H9 (cell line): ENCODE measurements at regions not wholly inside any gene's neighbourhood (a gene's known extent, or its start where the extent isn't known, plus 50 kb on each side); places are given as distances from the start of the nearest gene placed in this dataset.

Experiments
- DNase-seq: peaks from one replicate; pipeline ENCODE4 v3.0.0-alpha.2; 2017
- H2AFZ ChIP-seq: one replicate; pipeline ENCODE4 v1.6.1; 2013; ENCODE audit warnings: mild to moderate bottlenecking, low read length, control low read depth, moderate library complexity
- H2AK5ac ChIP-seq: 2 replicates; pipeline ENCODE4 v1.6.1; 2013; ENCODE audit warnings: low read length, control low read depth, mixed read lengths; ENCODE audit not compliant: insufficient read length
- H2BK120ac ChIP-seq: one replicate; pipeline ENCODE4 v1.6.1; 2013; ENCODE audit warnings: low read depth, mild to moderate bottlenecking, low read length, control low read depth, inconsistent platforms; ENCODE audit not compliant: poor library complexity, severe bottlenecking
- H2BK12ac ChIP-seq: 2 replicates; pipeline ENCODE4 v1.6.1; 2013; ENCODE audit warnings: low read length, control low read depth, mixed read lengths, low read depth; ENCODE audit not compliant: insufficient read length
- H2BK15ac ChIP-seq: 2 replicates; pipeline ENCODE4 v1.6.1; 2013; ENCODE audit warnings: low read depth, low read length, control low read depth
- H2BK20ac ChIP-seq: one replicate; pipeline ENCODE4 v1.6.1; 2013; ENCODE audit warnings: low read depth, mild to moderate bottlenecking, low read length, control low read depth, inconsistent platforms; ENCODE audit not compliant: poor library complexity, severe bottlenecking
- H2BK5ac ChIP-seq: 2 replicates; pipeline ENCODE4 v1.6.1; 2013; ENCODE audit warnings: low read length, control low read depth, mixed read lengths; ENCODE audit not compliant: insufficient read length
- H3K14ac ChIP-seq: 2 replicates; pipeline ENCODE4 v1.6.1; 2013; ENCODE audit warnings: low read length, control low read depth; ENCODE audit not compliant: insufficient read depth
- H3K18ac ChIP-seq: 2 replicates; pipeline ENCODE4 v1.6.1; 2013; ENCODE audit warnings: low read depth, mild to moderate bottlenecking, mixed read lengths, low read length, control low read depth; ENCODE audit not compliant: insufficient read length
- H3K23ac ChIP-seq: 2 replicates; pipeline ENCODE4 v1.6.1; 2013; ENCODE audit warnings: low read length, control low read depth, mixed read lengths, low read depth; ENCODE audit not compliant: insufficient read length
- H3K23me2 ChIP-seq: 2 replicates; pipeline ENCODE4 v1.6.1; 2013; ENCODE audit warnings: low read depth, mild to moderate bottlenecking, mixed read lengths, low read length, control low read depth; ENCODE audit not compliant: insufficient read length, poor library complexity, severe bottlenecking
- H3K27ac ChIP-seq: 2 replicates; pipeline ENCODE4 v1.5.1; 2013; ENCODE audit warnings: low read length, control low read depth, mixed read lengths, low read depth; ENCODE audit not compliant: insufficient read length
- H3K27me3 ChIP-seq: 2 replicates; pipeline ENCODE4 v1.6.1; 2013; ENCODE audit warnings: low read length, control low read depth, inconsistent platforms; ENCODE audit not compliant: insufficient read depth
- H3K4ac ChIP-seq: 2 replicates; pipeline ENCODE4 v1.6.1; 2013; ENCODE audit warnings: low read depth, mild to moderate bottlenecking, control low read depth, inconsistent platforms, low read length, moderate library complexity
- H3K4me1 ChIP-seq: 2 replicates; pipeline ENCODE4 v1.6.1; 2013; ENCODE audit warnings: low read length, control low read depth, inconsistent platforms; ENCODE audit not compliant: insufficient read depth
- H3K4me2 ChIP-seq: 2 replicates; pipeline ENCODE4 v1.6.1; 2013; ENCODE audit warnings: low read length, control low read depth, mixed read lengths; ENCODE audit not compliant: insufficient read length, insufficient read depth
- H3K56ac ChIP-seq: 2 replicates; pipeline ENCODE4 v1.6.1; 2013; ENCODE audit warnings: low read depth, mild to moderate bottlenecking, mixed read lengths, low read length, control low read depth; ENCODE audit not compliant: insufficient read length
- H3K79me1 ChIP-seq: 2 replicates; pipeline ENCODE4 v1.6.1; 2013; ENCODE audit warnings: low read depth, mild to moderate bottlenecking, moderate library complexity, low read length, control low read depth, inconsistent platforms; ENCODE audit not compliant: insufficient read depth, poor library complexity, severe bottlenecking
- H3K79me2 ChIP-seq: 2 replicates; pipeline ENCODE4 v1.6.1; 2013; ENCODE audit warnings: low read length, control low read depth, inconsistent platforms; ENCODE audit not compliant: insufficient read depth
- H3K9ac ChIP-seq: 2 replicates; pipeline ENCODE4 v1.6.1; 2013; ENCODE audit warnings: low read length, control low read depth, mixed read lengths; ENCODE audit not compliant: insufficient read length; ENCODE audit errors: extremely low read depth
- H3K9me3 ChIP-seq: one replicate; pipeline ENCODE4 v1.6.1; 2013; ENCODE audit warnings: low read depth, low read length, inconsistent platforms; ENCODE audit not compliant: control insufficient read depth
- H3T11ph ChIP-seq: one replicate; pipeline ENCODE4 v1.6.1; 2013; ENCODE audit warnings: mild to moderate bottlenecking, low read length, control low read depth, inconsistent platforms
- H4K20me1 ChIP-seq: one replicate; pipeline ENCODE4 v1.6.1; 2013; ENCODE audit not compliant: control insufficient read depth, insufficient read length, insufficient read depth
- H4K5ac ChIP-seq: 2 replicates; pipeline ENCODE4 v1.6.1; 2013; ENCODE audit warnings: low read depth, mild to moderate bottlenecking, mixed read lengths, low read length, control low read depth; ENCODE audit not compliant: insufficient read length
- H4K8ac ChIP-seq: replicated peaks from 2 replicates; pipeline ENCODE4 v1.6.1; 2013; ENCODE audit warnings: low read length, control low read depth, mixed read lengths, low read depth; ENCODE audit not compliant: insufficient read length
- H4K91ac ChIP-seq: 2 replicates; pipeline ENCODE4 v1.6.1; 2013; ENCODE audit warnings: low read depth, mild to moderate bottlenecking, moderate library complexity, mixed read lengths, low read length, control low read depth; ENCODE audit not compliant: insufficient read length
- H3K27ac Mint-ChIP-seq, 3 experiments: 2 replicates in 2 of 3; 3 replicates in 1 of 3; pipeline ENCODE4 v1.8.0; 2020 to 2021; ENCODE audit warnings: mixed read lengths in 3 of 3, mild to moderate bottlenecking in 1 of 3, moderate library complexity in 1 of 3
- H3K27me3 Mint-ChIP-seq: 2 replicates; pipeline ENCODE4 v1.8.0; 2021; ENCODE audit warnings: low read depth, mild to moderate bottlenecking, moderate library complexity, mixed read lengths
- H3K36me3 Mint-ChIP-seq, 3 experiments: 2 replicates in 2 of 3; 3 replicates in 1 of 3; pipeline ENCODE4 v1.8.0; 2020 to 2021; ENCODE audit warnings: low read depth in 3 of 3, mixed read lengths in 3 of 3; ENCODE audit not compliant: insufficient read depth in 1 of 3
- H3K4me1 Mint-ChIP-seq, 2 experiments: 2 replicates each; pipeline ENCODE4 v1.8.0; 2020; ENCODE audit warnings: mixed read lengths in 2 of 2
- H3K4me3 Mint-ChIP-seq, 2 experiments: 2 replicates in 1 of 2; 3 replicates in 1 of 2; pipeline ENCODE4 v1.8.0; 2020 to 2021; ENCODE audit warnings: mild to moderate bottlenecking in 2 of 2, mixed read lengths in 2 of 2, moderate library complexity in 1 of 2
- H3K9me3 Mint-ChIP-seq, 2 experiments: 2 replicates in 1 of 2; 3 replicates in 1 of 2; pipeline ENCODE4 v1.8.0; 2020; ENCODE audit warnings: mild to moderate bottlenecking in 2 of 2, mixed read lengths in 2 of 2, moderate library complexity in 1 of 2
- WGBS: extraction: QIAGEN DNeasy Blood & Tissue Kit; methylation state at CpG from one replicate; pipeline ENCODE4 v1.1.7; 2013; ENCODE audit warnings: missing lambda C conversion rate, low lambda C conversion rate, mixed read lengths; ENCODE audit not compliant: insufficient read length; ENCODE audit errors: extremely low coverage; 5-methylcytosine and 5-hydroxymethylcytosine counted together
- TF ChIP-seq, protein P1 (sequence below): fragments of 200-600 bp; sonication (generic); conservative IDR thresholded peaks from 3 replicates; pipeline ENCODE4 v1.8.0; 2021; ENCODE audit warnings: antibody characterized with exemption, mild to moderate bottlenecking

DNA sequence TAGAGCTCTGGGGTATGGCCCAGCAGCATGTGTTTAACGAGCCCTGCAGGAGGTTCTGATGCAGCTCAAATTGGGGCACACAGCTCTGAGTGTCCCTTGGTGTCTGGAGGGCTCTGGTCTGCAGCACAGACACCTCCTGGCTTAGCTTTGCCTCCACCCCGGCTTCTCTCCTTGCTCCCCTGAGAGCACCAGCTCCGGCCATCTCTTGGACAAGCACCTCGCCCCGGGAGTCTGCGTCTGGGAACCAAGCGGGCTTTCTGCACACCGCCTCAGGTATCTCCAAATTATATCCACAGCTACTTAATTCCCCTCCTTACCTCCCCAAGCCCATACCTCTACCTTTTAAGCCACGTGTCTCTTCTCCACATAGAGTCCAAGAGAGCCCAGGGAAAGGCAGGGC lies 83.7 kb upstream of the IRX4 start:
- Histone ChIP-seq H2BK20ac (no peak overlapping the region), H3K14ac (no peak overlapping the region), H3K9me3 (no peaks in the 10 kb centered on the region), H4K5ac (no peak overlapping the region), H3K56ac (no peak overlapping the region), H2AFZ (no peak overlapping the region), H4K8ac (no peak overlapping the region), H3T11ph (no peak overlapping the region), H3K4me1 (peaks cover 2% of the 10 kb centered on the region; the same call in 1 of the 2 replicates), H2BK12ac (no peak overlapping the region), H3K23ac (no peak overlapping the region), H2BK15ac (no peak overlapping the region), H4K91ac (no peak overlapping the region), H2AK5ac (no peak overlapping the region), H3K27me3 (no peaks in the 10 kb centered on the region), H3K9ac (no peak overlapping the region), H3K4ac (no peak overlapping the region), H3K27ac (no peak overlapping the region), H2BK120ac (no peak overlapping the region), H2BK5ac (no peak overlapping the region), H3K79me2 (no peaks in the 10 kb centered on the region), H3K4me2 (no peak overlapping the region), H3K79me1 (no peaks in the 10 kb centered on the region), H4K20me1 (no peaks in the 10 kb centered on the region), H3K18ac (no peak overlapping the region), H3K23me2 (no peaks in the 10 kb centered on the region)
- TF ChIP-seq, protein P1, sequence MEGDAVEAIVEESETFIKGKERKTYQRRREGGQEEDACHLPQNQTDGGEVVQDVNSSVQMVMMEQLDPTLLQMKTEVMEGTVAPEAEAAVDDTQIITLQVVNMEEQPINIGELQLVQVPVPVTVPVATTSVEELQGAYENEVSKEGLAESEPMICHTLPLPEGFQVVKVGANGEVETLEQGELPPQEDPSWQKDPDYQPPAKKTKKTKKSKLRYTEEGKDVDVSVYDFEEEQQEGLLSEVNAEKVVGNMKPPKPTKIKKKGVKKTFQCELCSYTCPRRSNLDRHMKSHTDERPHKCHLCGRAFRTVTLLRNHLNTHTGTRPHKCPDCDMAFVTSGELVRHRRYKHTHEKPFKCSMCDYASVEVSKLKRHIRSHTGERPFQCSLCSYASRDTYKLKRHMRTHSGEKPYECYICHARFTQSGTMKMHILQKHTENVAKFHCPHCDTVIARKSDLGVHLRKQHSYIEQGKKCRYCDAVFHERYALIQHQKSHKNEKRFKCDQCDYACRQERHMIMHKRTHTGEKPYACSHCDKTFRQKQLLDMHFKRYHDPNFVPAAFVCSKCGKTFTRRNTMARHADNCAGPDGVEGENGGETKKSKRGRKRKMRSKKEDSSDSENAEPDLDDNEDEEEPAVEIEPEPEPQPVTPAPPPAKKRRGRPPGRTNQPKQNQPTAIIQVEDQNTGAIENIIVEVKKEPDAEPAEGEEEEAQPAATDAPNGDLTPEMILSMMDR = no peak
- Mint-ChIP-seq H3K36me3 (no peaks in the 10 kb centered on the region; a peak in 1 of 7 replicates), H3K9me3 (no peaks in the 10 kb centered on the region; a peak in 1 of 5 replicates), H3K27me3 (peaks cover 2% of the 10 kb centered on the region), H3K4me1 (peaks cover 16 to 17% of the 10 kb centered on the region in 2 experiments), H3K27ac (no peak overlapping the region; a peak in 1 of 7 replicates), H3K4me3 (no peak overlapping the region)
- no CpG with 5 or more reads among the region's 9 CpGs for WGBS
- no peak for DNase-seq
